GM12878 (cell line): ENCODE measurements at regions not wholly inside any gene's neighbourhood (a gene's known extent, or its start where the extent isn't known, plus 50 kb on each side); places are given as distances from the start of the nearest gene placed in this dataset.

Experiments used
- ATAC-seq: fragments of 200-7000 bp; cut with Tn5 transposase; 3 replicates; pipeline ENCODE4 v1.9.1; 2020; ENCODE audit warnings: mild to moderate bottlenecking, moderate library complexity
- BruUV-seq: library from RNA; stranded (reverse); fragments of 400-500 nt; replicated peaks from 2 replicates; lab custom pipeline; 2021; lab: Mats Ljungman, UMichigan
- CTCF ChIA-PET: fragments of 300-600 bp; sonication (Branson Sonifier 250); formaldehyde crosslinking; extraction: SDS; loops from one replicate; lab custom pipeline; 2021; ENCODE audit warnings: inconsistent platforms; lab: Yijun Ruan, JAX
- POLR2A ChIA-PET: fragments of 350-600 bp; formaldehyde crosslinking; extraction: SDS; loops from one replicate; lab custom pipeline; 2021; ENCODE audit warnings: inconsistent platforms; lab: Charles Lee
- RAD21 ChIA-PET: fragments of 300-600 bp; sonication (Branson Sonifier 250); formaldehyde crosslinking; loops from one replicate; lab custom pipeline; 2023; ENCODE audit warnings: antibody characterized with exemption; ENCODE audit not compliant: unreplicated experiment; lab: Charles Lee
- SMC1A ChIA-PET: fragments of 300-600 bp; sonication (Branson Sonifier 250); formaldehyde crosslinking; loops from one replicate; lab custom pipeline; 2023; ENCODE audit not compliant: unreplicated experiment, uncharacterized antibody; lab: Charles Lee
- DNase-seq: peaks from one replicate; pipeline ENCODE4 v3.0.0-alpha.2; 2011; ENCODE audit warnings: low read depth, low spot score
- FAIRE-seq: peaks from 3 replicates; lab custom pipeline; 2011; peaks lifted over from hg19 to GRCh38; lab: Jason Lieb, UNC
- H2AFZ ChIP-seq: 2 replicates; pipeline ENCODE4 v1.6.0; 2011; ENCODE audit warnings: low read depth, low read length, control low read depth; ENCODE audit not compliant: control insufficient read depth
- H3K27ac ChIP-seq: 2 replicates; pipeline ENCODE4 v1.5.1; 2011; ENCODE audit warnings: control low read depth; ENCODE audit not compliant: control insufficient read depth, insufficient read depth
- H3K27me3 ChIP-seq, 2 experiments: replicated peaks in 1 of 2; 2 replicates each; pipeline versions ENCODE4 v1.6.0 to v1.6.1; 2011; ENCODE audit warnings: low read length in 1 of 2; ENCODE audit not compliant: control insufficient read depth in 2 of 2, insufficient read depth in 2 of 2
- H3K36me3 ChIP-seq, 2 experiments: 2 replicates each; pipeline ENCODE4 v1.5.1; 2011; ENCODE audit warnings: low read length in 1 of 2; ENCODE audit not compliant: control insufficient read depth in 2 of 2, insufficient read depth in 2 of 2
- H3K4me1 ChIP-seq: 2 replicates; pipeline ENCODE4 v1.6.1; 2011; ENCODE audit warnings: mild to moderate bottlenecking, low read length, moderate library complexity, mixed read lengths; ENCODE audit not compliant: control insufficient read depth, insufficient read depth
- H3K4me2 ChIP-seq: 2 replicates; pipeline ENCODE4 v1.6.0; 2011; ENCODE audit warnings: control low read depth; ENCODE audit not compliant: control insufficient read depth, insufficient read depth
- H3K4me3 ChIP-seq: fragments of 200-600 bp; sonication (generic); 2 replicates; pipeline ENCODE4 v1.5.1; 2016
- H3K79me2 ChIP-seq: 2 replicates; pipeline ENCODE4 v1.6.0; 2011; ENCODE audit warnings: low read length; ENCODE audit not compliant: control insufficient read depth, insufficient read depth
- H3K9ac ChIP-seq: 2 replicates; pipeline ENCODE4 v1.8.0; 2011; ENCODE audit warnings: low read length, control low read depth, mixed read lengths; ENCODE audit not compliant: control insufficient read depth, insufficient read depth
- H3K9me3 ChIP-seq: replicated peaks from 3 replicates; pipeline ENCODE4 v1.5.1; 2011; ENCODE audit warnings: mild to moderate bottlenecking, low read length; ENCODE audit not compliant: control insufficient read depth, insufficient read depth
- H4K20me1 ChIP-seq: 2 replicates; pipeline ENCODE4 v1.6.0; 2011; ENCODE audit not compliant: control insufficient read depth, insufficient read depth
- DPF2 ChIP-seq: fragments of 450-650 bp; IDR thresholded peaks from 2 replicates; pipeline ENCODE4 v1.6.1; 2017; ENCODE audit warnings: mild to moderate bottlenecking
- EGR1 ChIP-seq, 2 experiments: IDR thresholded peaks; 1 replicate in 1 of 2; 2 replicates in 1 of 2; pipeline ENCODE4 v1.6.1; 2011 to 2012; ENCODE audit warnings: low read depth in 2 of 2, low read length in 2 of 2, borderline replicate concordance in 1 of 2, mild to moderate bottlenecking in 1 of 2, moderate library complexity in 1 of 2
- GATAD2B ChIP-seq: fragments of 450-650 bp; conservative IDR thresholded peaks from 2 replicates; pipeline ENCODE4 v1.6.1; 2017; ENCODE audit warnings: low read depth, mild to moderate bottlenecking, moderate library complexity
- HDAC2 ChIP-seq: fragments of 200-600 bp; sonication (generic); IDR thresholded peaks from 2 replicates; pipeline ENCODE4 v1.6.1; 2017
- IRF3 ChIP-seq: fragments of 450-650 bp; IDR thresholded peaks from 2 replicates; pipeline ENCODE4 v1.6.1; 2014; ENCODE audit warnings: mild to moderate bottlenecking
- POLR2A ChIP-seq: IDR thresholded peaks from 2 replicates; pipeline ENCODE4 v1.6.1; 2011; ENCODE audit warnings: low read depth, mild to moderate bottlenecking, low read length
- RAD51 ChIP-seq: fragments of 450-650 bp; IDR thresholded peaks from 2 replicates; pipeline ENCODE4 v1.6.1; 2016; ENCODE audit warnings: moderate library complexity, mild to moderate bottlenecking, inconsistent platforms
- SUPT20H ChIP-seq: IDR thresholded peaks from 2 replicates; pipeline ENCODE4 v1.6.1; 2011; ENCODE audit warnings: low read depth, mild to moderate bottlenecking, low read length, moderate library complexity, borderline replicate concordance; ENCODE audit not compliant: control insufficient read depth
- TBL1XR1 ChIP-seq: IDR thresholded peaks from 2 replicates; pipeline ENCODE4 v1.6.1; 2012; ENCODE audit warnings: low read depth, low read length, improper control_type of control experiment
- TCF3 ChIP-seq: IDR thresholded peaks from 2 replicates; pipeline ENCODE4 v1.6.1; 2012; ENCODE audit warnings: low read depth, mild to moderate bottlenecking, low read length, borderline replicate concordance; ENCODE audit not compliant: insufficient read depth
- ZNF207 ChIP-seq: fragments of 450-650 bp; IDR thresholded peaks from 2 replicates; pipeline ENCODE4 v1.6.1; 2014; ENCODE audit warnings: antibody characterized with exemption, mild to moderate bottlenecking, borderline replicate concordance
- WGBS: methylation state at CpG from one replicate; pipeline ENCODE4 v1.1.6; 2016; ENCODE audit warnings: low lambda C conversion rate; ENCODE audit not compliant: insufficient replicate concordance, insufficient coverage; ENCODE audit errors: missing lambda C conversion rate; 5-methylcytosine and 5-hydroxymethylcytosine counted together
- in situ Hi-C: fragments of 300-500 bp; cut with MboI; formaldehyde crosslinking; loops from 9 replicates; pipeline ENCODE4 v1.14.3; 2018; ENCODE audit warnings: mixed read lengths
- intact Hi-C: fragments of 100-400 bp; cut with micrococcal nuclease; formaldehyde crosslinking; loops from one replicate; pipeline ENCODE4 v1.14.2; 2022; ENCODE audit not compliant: unreplicated experiment
- TF ChIP-seq, protein P1 (sequence below): IDR thresholded peaks from 2 replicates; pipeline ENCODE4 v1.6.1; 2011; ENCODE audit warnings: borderline replicate concordance, low read depth, mild to moderate bottlenecking, moderate library complexity, mixed read lengths, low read length; ENCODE audit not compliant: insufficient read depth; ENCODE audit errors: extremely low read length

DNA sequence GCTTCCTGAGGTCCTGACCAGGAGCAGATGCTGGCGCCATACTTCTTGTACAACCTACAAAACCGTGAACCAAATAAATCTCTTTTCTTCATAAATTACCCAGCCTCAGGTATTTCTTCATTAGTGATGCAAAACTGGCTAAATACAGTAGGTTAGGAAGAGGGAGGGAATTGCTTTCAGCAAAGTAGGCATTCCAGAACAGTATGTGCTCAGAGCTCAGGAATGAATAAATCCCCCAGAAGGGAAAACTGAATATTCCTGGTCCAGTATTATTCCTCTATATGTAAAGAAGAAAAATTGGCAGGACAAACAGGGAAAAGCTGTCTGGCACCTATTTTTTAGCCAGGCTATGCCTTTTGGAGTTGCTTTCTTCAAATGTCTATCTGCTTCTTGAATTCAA lies 577.1 kb downstream of the PSAT1 start:
- no peaks in the 10 kb centered on the region for H3K79me2 ChIP-seq
- CTCF ChIA-PET, result no interaction called here
- DNase-seq, result no peak
- WGBS, result 9% methylated on average over 2 of the region's 2 CpGs
- H3K4me1 ChIP-seq, result no peaks in the 10 kb centered on the region
- RAD21 ChIA-PET, result no interaction called here
- H3K9me3 ChIP-seq, result no peaks in the 10 kb centered on the region
- no TSS peak for BruUV-seq
- SMC1A ChIA-PET, result no interaction called here
- H2AFZ ChIP-seq, result no peak overlapping the region
- intact Hi-C loops, result no loop called here
- H3K4me3 ChIP-seq, result no peak overlapping the region
- no peak overlapping the region for H3K9ac ChIP-seq
- no peaks in the 10 kb centered on the region for H3K27me3 ChIP-seq
- in situ Hi-C loops, result no loop called here
- no peak for ATAC-seq
- no peak overlapping the region for H3K27ac ChIP-seq
- FAIRE-seq, result no peak
- H3K36me3 ChIP-seq, result no peaks in the 10 kb centered on the region
- POLR2A ChIA-PET, result no interaction called here
- TF ChIP-seq SUPT20H, result no peak
- TF ChIP-seq TCF3, result no peak
- TF ChIP-seq HDAC2, result no peak
- TF ChIP-seq GATAD2B, result no peak
- no peak for TF ChIP-seq ZNF207
- TF ChIP-seq IRF3, result no peak
- TF ChIP-seq RAD51, result no peak
- no peak for TF ChIP-seq DPF2
- TF ChIP-seq, protein P1, sequence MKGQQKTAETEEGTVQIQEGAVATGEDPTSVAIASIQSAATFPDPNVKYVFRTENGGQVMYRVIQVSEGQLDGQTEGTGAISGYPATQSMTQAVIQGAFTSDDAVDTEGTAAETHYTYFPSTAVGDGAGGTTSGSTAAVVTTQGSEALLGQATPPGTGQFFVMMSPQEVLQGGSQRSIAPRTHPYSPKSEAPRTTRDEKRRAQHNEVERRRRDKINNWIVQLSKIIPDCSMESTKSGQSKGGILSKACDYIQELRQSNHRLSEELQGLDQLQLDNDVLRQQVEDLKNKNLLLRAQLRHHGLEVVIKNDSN, result no peak
- no peak for TF ChIP-seq POLR2A
- TF ChIP-seq TBL1XR1, result no peak
- no peak for TF ChIP-seq EGR1 (IDR thresholded peaks at IDR 0.05; ENCODE audit: borderline replicate concordance in 1 of 2, low read depth in 2 of 2, low read length in 2 of 2)
- no peak overlapping the region for H3K4me2 ChIP-seq
- no peaks in the 10 kb centered on the region for H4K20me1 ChIP-seq
